GM12892 (cell line): ENCODE measurements at regions not wholly inside any gene's neighbourhood (a gene's known extent, or its start where the extent isn't known, plus 50 kb on each side); places are given as distances from the start of the nearest gene placed in this dataset.

Experiments used
- DNase-seq: peaks from one replicate; pipeline ENCODE4 v3.0.0; 2011; ENCODE audit not compliant: insufficient read length
- FAIRE-seq: peaks from 2 replicates; lab custom pipeline; 2011; peaks lifted over from hg19 to GRCh38; lab: Jason Lieb, UNC
- POLR2A ChIP-seq: IDR thresholded peaks from 2 replicates; pipeline ENCODE4 v1.6.1; 2011; ENCODE audit warnings: low read depth, low read length, control low read depth
- POLR2AphosphoS5 ChIP-seq: IDR thresholded peaks from 2 replicates; pipeline ENCODE4 v1.6.1; 2011; ENCODE audit warnings: low read depth, low read length, control low read depth
- TAF1 ChIP-seq: IDR thresholded peaks from 2 replicates; pipeline ENCODE4 v1.6.1; 2011; ENCODE audit warnings: low read depth, mild to moderate bottlenecking, control low read depth, low read length, borderline replicate concordance

DNA sequence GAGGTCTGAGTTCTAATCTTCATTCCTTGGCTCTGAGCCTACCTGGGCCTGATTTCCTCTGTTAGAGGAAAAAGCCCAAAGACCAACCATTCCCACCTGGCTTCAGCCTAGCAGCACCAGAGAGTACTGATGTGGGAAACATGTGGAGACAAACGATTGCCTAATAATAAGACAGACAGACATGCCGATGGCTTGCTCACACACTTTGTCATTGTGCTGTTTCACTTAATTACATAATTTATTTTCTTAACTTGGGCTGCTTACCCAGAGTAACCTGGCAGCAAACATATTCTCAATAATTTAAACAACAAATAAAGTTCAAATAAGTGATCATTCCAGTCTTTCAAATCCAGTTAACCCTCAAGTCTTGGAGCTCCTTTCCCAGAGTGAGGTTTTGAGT lies 83.4 kb downstream of the MAF start:
- FAIRE-seq, result no peak
- no peak for TF ChIP-seq TAF1
- no peak for TF ChIP-seq POLR2AphosphoS5
- no peak for TF ChIP-seq POLR2A
- no peak for DNase-seq

DNA sequence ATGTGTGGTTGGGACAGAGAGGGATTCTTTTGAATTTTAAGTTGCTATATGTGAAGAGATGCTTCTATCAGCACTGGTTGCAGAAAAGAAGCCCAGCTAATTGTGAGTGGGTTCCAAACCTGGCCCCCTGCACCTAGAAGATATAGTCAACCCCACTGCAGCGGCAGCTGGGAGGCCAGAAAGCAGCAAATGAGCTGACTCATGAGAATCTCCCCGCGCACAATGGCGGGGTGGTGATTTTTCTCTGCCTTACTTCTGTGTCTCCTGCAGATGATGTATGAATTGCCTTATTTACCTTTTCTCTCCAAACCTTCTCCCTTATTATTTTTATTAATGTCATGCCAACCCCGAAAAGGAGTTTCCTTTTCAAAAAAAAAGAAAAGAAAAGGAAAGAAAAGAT lies 89.7 kb downstream of the MAF start:
- TF ChIP-seq POLR2AphosphoS5 (no peak), POLR2A (no peak), TAF1 (no peak)
- no peak for DNase-seq
- FAIRE-seq, result no peak

DNA sequence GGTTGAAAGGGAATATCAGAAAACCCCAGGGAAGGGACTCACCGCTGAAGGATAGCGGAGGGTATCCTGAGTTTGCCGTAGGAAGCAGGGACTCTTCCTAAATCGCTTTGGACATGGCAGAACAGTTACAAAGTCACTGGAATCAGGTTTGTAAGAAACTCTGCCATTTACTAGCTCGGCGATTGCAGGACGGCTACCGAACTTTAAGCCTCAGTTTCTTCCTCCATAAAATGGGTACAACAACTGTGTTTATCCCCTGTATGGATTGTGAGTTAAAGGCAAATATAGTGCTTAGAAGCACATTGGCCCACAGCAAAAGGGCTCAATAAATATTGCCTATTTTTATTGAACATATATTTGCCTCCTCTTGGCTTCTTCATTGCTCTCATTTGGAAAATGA lies 90.6 kb downstream of the MAF start:
- DNase-seq, result no peak

DNA sequence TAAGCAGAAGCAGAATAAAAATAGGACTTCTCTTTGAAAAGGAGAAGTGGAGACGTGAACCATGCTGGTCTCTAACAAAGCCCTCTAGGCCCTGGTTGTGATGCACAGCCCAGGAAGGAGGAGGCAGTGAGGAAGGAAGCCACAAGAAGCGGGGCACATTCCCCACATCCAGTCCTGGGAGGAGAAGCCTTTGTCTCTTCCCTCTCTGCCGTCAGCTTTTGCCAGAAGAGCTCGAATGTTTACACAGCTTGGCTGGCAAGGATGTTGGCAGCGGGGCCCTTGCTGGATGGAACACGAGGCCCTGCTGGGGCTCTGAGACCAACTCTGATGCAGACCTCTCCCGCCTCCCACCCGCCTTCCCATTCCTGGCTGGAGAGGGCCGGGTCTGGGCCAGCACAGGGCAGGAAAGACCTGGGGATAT lies 91.3 kb downstream of the MAF start:
- DNase-seq, result no peak
- TF ChIP-seq POLR2AphosphoS5 (no peak), POLR2A (no peak), TAF1 (no peak)
- FAIRE-seq, result no peak

More for the DNA sequence above, 90.6 kb downstream of the MAF start:
- no peak for FAIRE-seq
- TF ChIP-seq POLR2AphosphoS5 (no peak), TAF1 (no peak), POLR2A (no peak)

DNA sequence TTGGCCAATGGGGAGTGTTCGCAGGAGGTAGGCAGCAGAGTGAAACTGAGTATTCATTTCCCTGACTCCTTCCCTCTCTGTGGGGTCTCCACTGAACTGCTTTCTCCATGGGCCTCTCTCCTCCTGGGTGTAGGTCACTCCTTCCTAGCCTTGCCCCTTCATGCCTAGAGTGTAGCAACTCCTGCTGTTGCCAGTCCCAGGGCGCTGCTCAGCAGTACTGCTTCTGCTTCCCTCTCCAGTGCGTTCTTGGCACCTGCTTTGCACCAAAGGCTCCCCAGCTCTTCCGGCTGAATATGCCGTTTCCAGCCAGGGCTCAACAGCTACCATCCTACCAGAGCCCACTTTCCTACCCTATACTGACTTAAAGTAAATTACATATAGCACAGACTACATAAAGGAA lies 92.2 kb downstream of the MAF start:
- FAIRE-seq (no peak), DNase-seq (no peak)
- TF ChIP-seq TAF1 (no peak), POLR2AphosphoS5 (no peak), POLR2A (no peak)

DNA sequence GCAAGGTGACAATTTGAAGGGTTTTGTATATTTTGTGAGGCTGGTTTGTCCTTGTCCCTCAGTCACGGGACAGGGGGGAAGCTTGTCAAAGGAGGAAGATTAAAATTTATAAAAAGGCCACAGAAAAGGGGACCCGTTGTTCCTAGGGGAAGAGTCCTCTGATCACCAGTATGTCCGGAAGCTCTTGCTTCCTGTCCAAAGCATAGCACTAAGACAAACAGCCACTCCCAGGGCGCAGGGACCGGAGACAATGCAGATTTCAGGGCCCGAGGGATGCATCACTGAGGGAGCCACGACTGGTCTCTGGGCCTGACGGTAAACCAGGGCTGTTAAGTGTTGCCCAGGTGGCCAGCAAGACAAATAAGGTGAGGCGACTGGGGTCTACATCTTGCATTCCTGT lies 95.2 kb downstream of the MAF start:
- no peak for FAIRE-seq
- TF ChIP-seq POLR2AphosphoS5 (no peak), POLR2A (no peak), TAF1 (no peak)
- no peak for DNase-seq

DNA sequence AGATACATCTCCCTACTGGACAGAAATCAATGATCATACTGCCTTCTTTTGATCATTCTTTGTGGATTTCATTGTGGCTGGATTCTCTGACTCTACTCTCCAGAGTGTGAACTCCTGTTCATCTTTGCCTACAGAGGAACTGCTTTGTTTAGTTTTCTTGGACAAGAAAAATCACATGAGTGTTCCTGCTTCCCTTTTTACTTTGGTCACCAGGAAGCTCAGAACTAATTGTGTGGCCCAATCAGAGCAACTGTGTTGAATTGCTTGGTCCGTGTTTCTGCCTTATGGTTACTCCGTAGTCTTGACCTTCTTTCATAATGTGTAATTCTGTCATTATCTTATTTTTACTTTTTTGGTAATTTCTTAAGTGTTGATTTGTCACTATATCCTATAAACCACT lies 97.0 kb downstream of the MAF start:
- DNase-seq, result no peak
- TF ChIP-seq POLR2A, result no peak
- no peak for TF ChIP-seq POLR2AphosphoS5
- FAIRE-seq, result no peak

DNA sequence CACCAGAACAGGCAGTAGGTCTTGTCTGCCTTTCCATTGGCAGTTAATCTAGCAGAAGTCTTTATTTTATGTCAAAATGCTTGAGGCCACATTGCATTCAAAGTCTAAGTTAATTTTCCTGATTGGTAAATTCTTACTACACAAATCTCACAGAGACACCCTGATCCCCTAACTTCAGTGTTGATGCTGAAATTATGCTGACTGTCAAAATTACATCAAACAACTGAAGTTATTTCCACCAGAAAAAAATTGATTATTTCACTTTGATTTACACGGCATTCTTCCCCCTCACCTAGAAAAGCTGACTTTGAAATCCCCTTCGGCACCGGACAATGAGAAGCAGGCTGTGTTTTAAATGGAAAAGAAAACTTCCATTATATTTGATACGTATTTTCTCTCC lies 99.1 kb downstream of the MAF start:
- no peak for FAIRE-seq
- TF ChIP-seq POLR2A (no peak), TAF1 (no peak), POLR2AphosphoS5 (no peak)
- DNase-seq, result no peak

DNA sequence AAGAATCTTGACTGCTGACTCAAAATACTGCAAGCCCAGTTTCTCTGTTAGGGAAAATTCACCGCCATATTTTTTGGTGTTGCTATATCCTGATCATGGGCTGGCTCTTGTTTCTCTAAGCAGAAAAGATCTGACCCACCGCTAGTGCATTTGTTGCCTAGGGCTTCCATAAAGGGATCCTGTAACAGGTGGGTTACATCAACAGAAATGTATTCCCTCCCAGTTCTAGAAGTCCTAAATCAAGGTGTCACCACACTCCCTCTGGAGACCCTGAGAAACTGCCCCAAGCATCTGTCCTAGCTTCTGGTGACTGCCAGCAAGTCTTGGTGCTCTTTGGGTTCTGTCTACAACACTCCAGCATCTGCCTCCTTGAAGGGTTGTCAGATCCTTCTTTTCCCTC lies 99.7 kb downstream of the MAF start:
- no peak for DNase-seq
- TF ChIP-seq POLR2A (no peak), TAF1 (no peak), POLR2AphosphoS5 (no peak)
- no peak for FAIRE-seq

DNA sequence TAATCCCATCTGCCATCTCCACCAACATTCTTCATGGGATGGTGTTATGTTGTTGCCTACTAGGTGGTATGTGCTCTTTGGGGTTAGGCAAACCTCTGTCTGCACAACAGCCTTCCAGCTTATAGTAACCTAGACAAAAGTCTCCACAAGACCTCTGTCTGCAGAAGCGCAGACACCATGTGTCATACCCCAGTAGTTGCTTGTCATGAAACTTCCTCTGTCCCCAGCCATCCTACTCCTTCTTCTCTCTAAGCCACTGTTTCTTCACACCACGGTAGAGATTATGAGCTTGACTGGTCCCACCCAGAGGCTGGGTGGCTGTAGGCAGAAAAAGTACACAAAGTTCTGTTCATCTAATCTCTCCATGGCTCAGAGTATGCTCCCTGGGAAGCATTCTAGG lies 100.3 kb downstream of the MAF start:
- no peak for FAIRE-seq
- no peak for TF ChIP-seq POLR2AphosphoS5
- no peak for TF ChIP-seq TAF1
- no peak for TF ChIP-seq POLR2A
- DNase-seq, result no peak

DNA sequence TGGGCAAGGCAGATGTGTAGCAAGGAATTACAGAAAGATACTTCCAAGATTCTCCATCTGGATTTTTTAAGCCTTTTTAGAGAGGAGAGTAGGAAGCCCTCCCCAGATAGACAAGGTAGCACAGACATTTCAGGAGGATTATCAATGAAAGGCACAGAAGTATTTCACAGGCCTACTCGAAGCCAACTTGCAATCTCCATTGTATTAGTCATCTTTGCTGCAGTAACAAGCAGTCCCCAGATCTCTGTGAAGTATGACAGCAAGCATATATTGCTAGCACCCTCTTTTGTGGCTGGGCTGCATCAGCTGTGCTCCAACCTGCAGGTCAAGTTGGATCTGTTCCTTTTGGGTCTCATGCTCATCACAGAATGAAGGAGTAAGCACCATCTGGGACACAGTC lies 101.6 kb downstream of the MAF start:
- no peak for FAIRE-seq
- no peak for DNase-seq
- no peak for TF ChIP-seq TAF1
- no peak for TF ChIP-seq POLR2AphosphoS5
- TF ChIP-seq POLR2A, result no peak

DNA sequence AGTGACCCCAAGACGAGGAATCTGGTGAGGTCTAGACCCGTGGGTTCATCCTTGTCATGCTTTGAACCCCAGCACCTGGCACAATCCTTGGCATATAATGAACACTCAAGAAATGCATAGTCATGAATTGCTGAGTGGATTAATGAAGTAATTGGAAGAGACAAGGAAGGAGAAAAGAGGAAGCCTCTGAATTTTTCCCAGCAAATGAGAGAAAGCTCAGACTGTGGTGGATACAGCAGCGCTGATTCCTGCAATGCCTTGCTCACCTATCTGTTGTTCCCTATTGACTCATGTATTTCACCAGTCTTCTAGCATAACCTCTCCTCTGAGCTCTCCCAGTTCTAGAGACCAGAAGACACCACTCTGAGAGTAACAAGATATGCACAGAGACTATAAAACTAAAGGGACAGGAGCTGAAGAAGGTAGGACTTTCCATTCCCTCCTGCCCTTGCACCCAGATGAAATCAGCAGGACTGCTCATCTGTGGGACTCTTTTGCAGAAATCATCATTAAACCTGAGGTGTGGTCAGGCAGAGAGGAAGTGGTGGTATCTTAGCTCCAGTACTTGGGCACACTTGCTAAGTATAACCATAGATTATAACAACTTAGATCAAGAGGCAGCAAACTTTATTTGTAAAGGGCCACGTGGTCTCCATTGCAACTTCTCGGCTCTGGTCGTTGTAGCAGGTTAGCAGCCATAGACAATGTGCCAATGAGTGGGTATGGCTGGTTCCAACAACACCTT lies 102.8 kb downstream of the MAF start:
- no peak for FAIRE-seq
- TF ChIP-seq POLR2AphosphoS5 (no peak), POLR2A (no peak), TAF1 (no peak)
- DNase-seq, result no peak
